Type B pancreatic cell (in vitro differentiated cells): ENCODE measurements at regions not wholly inside any gene's neighbourhood (a gene's known extent, or its start where the extent isn't known, plus 50 kb on each side); places are given as distances from the start of the nearest gene placed in this dataset.

Experiments used
- DNase-seq: peaks from one replicate; pipeline ENCODE4 v3.0.0; 2021; ENCODE audit warnings: mixed read lengths; ENCODE audit not compliant: unreplicated experiment; ENCODE audit errors: extremely low spot score
- H3K27ac Mint-ChIP-seq: 2 replicates; pipeline ENCODE4 v1.8.0; 2021; ENCODE audit warnings: mild to moderate bottlenecking, mixed read lengths
- H3K27me3 Mint-ChIP-seq: 2 replicates; pipeline ENCODE4 v1.8.0; 2021; ENCODE audit warnings: mixed read lengths
- H3K36me3 Mint-ChIP-seq: 2 replicates; pipeline ENCODE4 v1.8.0; 2021; ENCODE audit warnings: mixed read lengths
- H3K4me1 Mint-ChIP-seq: one replicate; pipeline ENCODE4 v1.8.0; 2021; ENCODE audit warnings: mixed read lengths; ENCODE audit not compliant: unreplicated experiment
- H3K4me3 Mint-ChIP-seq: 2 replicates; pipeline ENCODE4 v1.8.0; 2021; ENCODE audit warnings: mild to moderate bottlenecking, mixed read lengths
- H3K9me3 Mint-ChIP-seq: 2 replicates; pipeline ENCODE4 v1.8.0; 2021; ENCODE audit warnings: mixed read lengths
- CTCF ChIP-seq: fragments of 200-600 bp; sonication (generic); conservative IDR thresholded peaks from 2 replicates; pipeline ENCODE4 v1.5.0; 2021; ENCODE audit warnings: antibody characterized with exemption, mild to moderate bottlenecking

DNA sequence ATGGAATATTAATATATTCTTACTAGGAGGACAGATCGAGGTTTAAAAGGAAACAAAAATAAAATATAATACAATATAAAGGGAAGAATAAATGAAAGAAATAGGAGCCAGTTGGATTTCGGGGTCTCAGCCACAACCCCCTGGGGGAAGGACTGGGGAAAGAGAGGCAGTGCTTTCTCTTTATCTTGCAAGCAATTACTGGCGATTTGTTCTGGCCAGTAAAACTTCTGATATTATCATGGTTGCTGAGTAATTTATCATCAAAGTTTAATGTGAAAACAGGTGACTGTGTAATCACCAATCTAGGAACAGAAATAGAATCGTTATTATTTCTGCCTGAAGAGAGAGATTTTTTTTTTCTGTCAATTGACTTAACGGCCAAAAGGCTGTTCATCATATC, 917.7 kb upstream of the CELF4 start:
- Mint-ChIP-seq H3K4me1 (peaks cover 5% of the 10 kb centered on the region), H3K4me3 (no peak overlapping the region), H3K9me3 (peaks cover 4% of the 10 kb centered on the region), H3K27me3 (no peaks in the 10 kb centered on the region), H3K36me3 (peaks cover 3% of the 10 kb centered on the region), H3K27ac (no peak overlapping the region)
- TF ChIP-seq CTCF = no peak
- no peak for DNase-seq

DNA sequence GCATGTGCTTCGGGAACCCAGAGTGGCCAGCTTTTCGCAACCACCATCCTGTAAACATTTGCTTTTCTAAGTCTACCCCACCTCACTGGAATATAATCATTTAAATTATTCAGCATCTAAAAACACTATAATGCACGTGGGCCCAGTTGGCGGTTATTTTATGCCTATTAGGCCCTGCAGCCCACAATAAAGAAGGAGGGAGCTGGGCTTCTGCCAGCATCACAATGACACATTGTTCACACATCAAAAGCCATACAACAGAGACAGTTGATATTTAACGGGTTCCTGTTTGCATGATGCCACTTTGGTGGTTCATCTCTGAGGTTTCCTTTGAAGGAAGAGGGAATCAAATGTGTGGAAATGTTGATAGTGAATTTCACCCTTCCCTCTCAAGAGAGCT, 916.0 kb upstream of the CELF4 start:
- Mint-ChIP-seq H3K27me3 (no peaks in the 10 kb centered on the region), H3K4me3 (no peak overlapping the region), H3K27ac (no peak overlapping the region), H3K4me1 (peaks cover 5% of the 10 kb centered on the region), H3K36me3 (peaks cover 3% of the 10 kb centered on the region), H3K9me3 (peaks cover 4% of the 10 kb centered on the region)
- no peak for TF ChIP-seq CTCF
- DNase-seq = no peak

- Mint-ChIP-seq H3K27ac (no peak overlapping the region), H3K4me1 (no peaks in the 10 kb centered on the region), H3K4me3 (no peak overlapping the region), H3K36me3 (peaks cover 3% of the 10 kb centered on the region), H3K27me3 (no peaks in the 10 kb centered on the region), H3K9me3 (peaks cover 12% of the 10 kb centered on the region)
- no peak for TF ChIP-seq CTCF
- DNase-seq = no peak
Measured at GRCh38 chr18:38475686-38476085, 910.1 kb upstream of the CELF4 start.

DNA sequence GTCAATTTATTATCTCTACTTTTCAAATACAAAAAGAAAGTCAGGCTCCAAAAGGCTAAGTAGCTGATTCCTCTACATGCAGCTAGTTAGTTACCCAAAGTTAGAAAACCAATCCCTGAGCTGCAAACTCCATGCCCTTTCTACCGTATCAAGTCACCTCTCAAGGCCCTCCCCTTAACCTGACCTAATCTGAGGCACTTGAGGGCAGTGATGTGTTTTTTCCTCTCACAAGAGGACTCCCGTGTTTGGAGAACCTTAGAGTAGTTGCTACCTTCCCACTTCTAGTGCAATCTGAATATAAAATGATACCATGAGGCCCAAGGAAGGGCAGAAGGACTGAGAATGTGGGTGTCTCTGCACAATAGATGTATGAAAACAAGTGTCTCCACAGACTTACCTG, 907.9 kb upstream of the CELF4 start:
- Mint-ChIP-seq H3K4me3 (no peak overlapping the region), H3K9me3 (peaks cover 8% of the 10 kb centered on the region), H3K4me1 (no peaks in the 10 kb centered on the region), H3K36me3 (no peaks in the 10 kb centered on the region), H3K27me3 (peaks cover 3% of the 10 kb centered on the region), H3K27ac (no peak overlapping the region)
- DNase-seq = no peak
- no peak for TF ChIP-seq CTCF

- no peak for DNase-seq
- Mint-ChIP-seq H3K4me3 (no peak overlapping the region), H3K9me3 (peaks cover 8% of the 10 kb centered on the region), H3K27me3 (peaks cover 3% of the 10 kb centered on the region), H3K27ac (no peak overlapping the region), H3K36me3 (no peaks in the 10 kb centered on the region), H3K4me1 (no peaks in the 10 kb centered on the region)
- TF ChIP-seq CTCF = no peak
Measured at GRCh38 chr18:38470421-38470820, 904.8 kb upstream of the CELF4 start.

- peaks cover 5% of the 10 kb centered on the region for H3K9me3 Mint-ChIP-seq
- H3K4me1 Mint-ChIP-seq = no peaks in the 10 kb centered on the region
- no peak overlapping the region for H3K27ac Mint-ChIP-seq
- H3K27me3 Mint-ChIP-seq = peaks cover 3% of the 10 kb centered on the region
- no peak for TF ChIP-seq CTCF
- no peaks in the 10 kb centered on the region for H3K36me3 Mint-ChIP-seq
- no peak overlapping the region for H3K4me3 Mint-ChIP-seq
- no peak for DNase-seq
Measured at GRCh38 chr18:38466426-38466825, 900.8 kb upstream of the CELF4 start.
